ENCODE measurements at regions not wholly inside any gene's neighbourhood (a gene's known extent, or its start where the extent isn't known, plus 50 kb on each side); places are given as distances from the start of the nearest gene placed in this dataset.

GRCh38 chr5:33315189-33315588 is 125.6 kb upstream of the TARS1 start:
- no peaks in the 10 kb centered on the region for H3K4me1 ChIP-seq (ENCODE audit: insufficient read depth, low read length)

DNA sequence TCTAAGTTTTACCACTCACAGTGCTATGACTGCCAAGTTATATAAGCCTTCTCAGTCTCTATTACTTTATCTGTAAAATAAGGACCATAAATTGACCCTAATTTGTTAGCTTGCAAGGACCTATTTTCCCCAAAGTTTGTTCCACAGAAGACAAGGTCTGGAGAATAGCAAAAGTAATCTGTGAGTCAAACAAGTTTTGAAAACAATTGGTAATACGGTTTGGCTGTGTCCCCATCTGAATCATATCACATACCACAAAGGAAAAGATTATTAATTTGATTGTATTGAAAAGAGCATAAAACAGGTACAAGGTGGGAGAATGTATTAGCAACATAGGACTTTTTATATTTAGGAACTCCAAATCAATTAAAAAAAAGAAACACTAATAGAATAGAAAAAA is 124.0 kb upstream of the TARS1 start:
- H3K36me3 ChIP-seq (ENCODE audit: insufficient read depth, low read length) = no peaks in the 10 kb centered on the region
- H3K27ac Mint-ChIP-seq = no peak overlapping the region
- H3K27me3 Mint-ChIP-seq = no peaks in the 10 kb centered on the region
- H3K27me3 ChIP-seq (ENCODE audit: control insufficient read depth in 1 of 2, insufficient read depth in 2 of 2, low read length in 2 of 2) = no peaks in the 10 kb centered on the region
- no peak overlapping the region for H3K4me3 Mint-ChIP-seq
- no peak for DNase-seq
- H3K4me1 Mint-ChIP-seq (ENCODE audit: low read depth) = no peaks in the 10 kb centered on the region
- H3K27ac ChIP-seq (ENCODE audit: low read depth in 1 of 2, low read length in 2 of 2) = no peak overlapping the region
- no peaks in the 10 kb centered on the region for H3K36me3 Mint-ChIP-seq (ENCODE audit: low read depth)
- H3K9me3 Mint-ChIP-seq = no peaks in the 10 kb centered on the region
- POLR2A ChIA-PET = no interaction called here
- CTCF ChIA-PET = no interaction called here
- no peak overlapping the region for H3K4me3 ChIP-seq (ENCODE audit: low read length)
- no peaks in the 10 kb centered on the region for H3K9me3 ChIP-seq (ENCODE audit: control insufficient read depth in 1 of 2, insufficient read depth in 1 of 2, low read length in 2 of 2)
- intact Hi-C loops (cut with DNase I, micrococcal nuclease) = no loop called here
- H3K4me1 ChIP-seq (ENCODE audit: insufficient read depth, low read length) = no peaks in the 10 kb centered on the region
- TF ChIP-seq, protein P1, sequence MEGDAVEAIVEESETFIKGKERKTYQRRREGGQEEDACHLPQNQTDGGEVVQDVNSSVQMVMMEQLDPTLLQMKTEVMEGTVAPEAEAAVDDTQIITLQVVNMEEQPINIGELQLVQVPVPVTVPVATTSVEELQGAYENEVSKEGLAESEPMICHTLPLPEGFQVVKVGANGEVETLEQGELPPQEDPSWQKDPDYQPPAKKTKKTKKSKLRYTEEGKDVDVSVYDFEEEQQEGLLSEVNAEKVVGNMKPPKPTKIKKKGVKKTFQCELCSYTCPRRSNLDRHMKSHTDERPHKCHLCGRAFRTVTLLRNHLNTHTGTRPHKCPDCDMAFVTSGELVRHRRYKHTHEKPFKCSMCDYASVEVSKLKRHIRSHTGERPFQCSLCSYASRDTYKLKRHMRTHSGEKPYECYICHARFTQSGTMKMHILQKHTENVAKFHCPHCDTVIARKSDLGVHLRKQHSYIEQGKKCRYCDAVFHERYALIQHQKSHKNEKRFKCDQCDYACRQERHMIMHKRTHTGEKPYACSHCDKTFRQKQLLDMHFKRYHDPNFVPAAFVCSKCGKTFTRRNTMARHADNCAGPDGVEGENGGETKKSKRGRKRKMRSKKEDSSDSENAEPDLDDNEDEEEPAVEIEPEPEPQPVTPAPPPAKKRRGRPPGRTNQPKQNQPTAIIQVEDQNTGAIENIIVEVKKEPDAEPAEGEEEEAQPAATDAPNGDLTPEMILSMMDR (IDR thresholded peaks at IDR 0.05) = no peak
- ATAC-seq (ENCODE audit: poor library complexity) = no peak

More at GRCh38 chr5:33315189-33315588, 125.6 kb upstream of the TARS1 start:
- Mint-ChIP-seq H3K4me1 (ENCODE audit: low read depth) (no peaks in the 10 kb centered on the region), H3K27me3 (no peaks in the 10 kb centered on the region), H3K36me3 (ENCODE audit: low read depth) (no peaks in the 10 kb centered on the region), H3K4me3 (no peak overlapping the region), H3K9me3 (no peaks in the 10 kb centered on the region), H3K27ac (no peak overlapping the region)
- Histone ChIP-seq H3K27me3 (ENCODE audit: control insufficient read depth in 1 of 2, insufficient read depth in 2 of 2, low read length in 2 of 2) (no peaks in the 10 kb centered on the region), H3K36me3 (ENCODE audit: insufficient read depth, low read length) (no peaks in the 10 kb centered on the region), H3K4me3 (ENCODE audit: low read length) (no peak overlapping the region), H3K27ac (ENCODE audit: low read depth in 1 of 2, low read length in 2 of 2) (no peak overlapping the region), H3K9me3 (ENCODE audit: control insufficient read depth in 1 of 2, insufficient read depth in 1 of 2, low read length in 2 of 2) (no peaks in the 10 kb centered on the region)
- no peak for ATAC-seq (ENCODE audit: poor library complexity)
- intact Hi-C loops (cut with DNase I, micrococcal nuclease) = no loop called here
- ChIA-PET POLR2A (no interaction called here), CTCF (no interaction called here)
- TF ChIP-seq, protein P1 (IDR thresholded peaks at IDR 0.05) = no peak
- DNase-seq = no peak

DNA sequence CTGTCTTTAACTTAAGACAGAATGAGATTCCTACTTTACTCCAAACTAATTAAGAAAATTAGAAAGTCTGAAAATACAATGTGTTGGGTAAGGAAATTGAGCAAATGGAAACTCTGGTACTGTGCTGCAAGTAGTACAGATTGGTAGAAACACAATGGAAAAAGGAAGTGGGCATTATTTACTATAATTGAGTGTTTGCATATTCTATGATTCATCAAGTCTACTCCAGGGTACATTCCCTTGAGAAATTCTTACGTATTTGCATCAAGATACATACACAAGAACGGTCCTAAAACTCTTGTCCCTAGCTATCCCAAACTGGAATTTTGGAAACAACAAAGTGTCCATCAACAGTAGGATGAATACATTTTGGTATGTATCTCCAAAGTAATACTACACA is 123.5 kb upstream of the TARS1 start:
- Histone ChIP-seq H3K4me3 (ENCODE audit: low read length) (no peak overlapping the region), H3K9me3 (ENCODE audit: control insufficient read depth in 1 of 2, insufficient read depth in 1 of 2, low read length in 2 of 2) (no peaks in the 10 kb centered on the region), H3K27ac (ENCODE audit: low read depth in 1 of 2, low read length in 2 of 2) (no peak overlapping the region), H3K36me3 (ENCODE audit: insufficient read depth, low read length) (no peaks in the 10 kb centered on the region), H3K4me1 (ENCODE audit: insufficient read depth, low read length) (no peaks in the 10 kb centered on the region), H3K27me3 (ENCODE audit: control insufficient read depth in 1 of 2, insufficient read depth in 2 of 2, low read length in 2 of 2) (no peaks in the 10 kb centered on the region)
- ATAC-seq (ENCODE audit: poor library complexity) = no peak
- no peak for DNase-seq
- no peak overlapping the region for H3K27ac Mint-ChIP-seq
- no peaks in the 10 kb centered on the region for H3K9me3 Mint-ChIP-seq
- CTCF ChIA-PET = no interaction called here
- no peaks in the 10 kb centered on the region for H3K36me3 Mint-ChIP-seq (ENCODE audit: low read depth)
- no peaks in the 10 kb centered on the region for H3K4me1 Mint-ChIP-seq (ENCODE audit: low read depth)
- intact Hi-C loops (cut with DNase I, micrococcal nuclease) = no loop called here
- POLR2A ChIA-PET = no interaction called here
- TF ChIP-seq, protein P1 (IDR thresholded peaks at IDR 0.05) = no peak
- H3K27me3 Mint-ChIP-seq = no peaks in the 10 kb centered on the region
- H3K4me3 Mint-ChIP-seq = no peak overlapping the region
